ENCODE measurements at regions not wholly inside any gene's neighbourhood (a gene's known extent, or its start where the extent isn't known, plus 50 kb on each side); places are given as distances from the start of the nearest gene placed in this dataset.

- H3K9me3 ChIP-seq = no peaks in the 10 kb centered on the region
- TF ChIP-seq CTCF (IDR thresholded peaks at IDR 0.05) (peak in 1 of 4 experiments; percentile 17), POLR2A (IDR thresholded peaks at IDR 0.05) (no peak)
- H3K36me3 ChIP-seq = no peaks in the 10 kb centered on the region
- DNase-seq = no peak
- WGBS, 2 donors = 81% methylated on average over 1 of the region's 1 CpG
- no peaks in the 10 kb centered on the region for H3K4me1 ChIP-seq
- H3K27me3 ChIP-seq = no peaks in the 10 kb centered on the region
- intact Hi-C loops (cut with DNase I) = loop anchor here (5.0 to 10.0 kb wide), 2 partner anchors 118 to 270 kb away; partner anchors contain the start of gene SPRY1
- no peak overlapping the region for H3K4me3 ChIP-seq
- H3K27ac ChIP-seq = no peak overlapping the region
Measured at GRCh38 chr4:123127218-123127617, 204.8 kb upstream of the NUDT6 start.

- no peaks in the 10 kb centered on the region for H3K27me3 ChIP-seq
- H3K9me3 ChIP-seq = no peaks in the 10 kb centered on the region
- H3K4me3 ChIP-seq = no peak overlapping the region
- 82 to 87% methylated on average over 2 of the region's 2 CpGs for WGBS, 2 donors
- TF ChIP-seq CTCF (IDR thresholded peaks at IDR 0.05) = no peak
- TF ChIP-seq EP300 (IDR thresholded peaks at IDR 0.05) = no peak
- TF ChIP-seq POLR2AphosphoS5 (IDR thresholded peaks at IDR 0.05) = no peak
- no peak for TF ChIP-seq POLR2A (IDR thresholded peaks at IDR 0.05)
- H3K27ac ChIP-seq = no peak overlapping the region
- DNase-seq = no peak
- no peaks in the 10 kb centered on the region for H3K4me1 ChIP-seq
- intact Hi-C loops (cut with DNase I) = loop anchor here (5.0 to 10.0 kb wide), 2 partner anchors 117 to 269 kb away; partner anchors contain the start of gene SPRY1
- no peaks in the 10 kb centered on the region for H3K36me3 ChIP-seq
Measured at GRCh38 chr4:123127875-123128274, 205.5 kb upstream of the NUDT6 start.

GRCh38 chr4:123133397-123134050 lies 211.1 kb upstream of the NUDT6 start:
- 56 to 75% methylated on average over 4 of the region's 4 CpGs for WGBS, 2 donors
- DNase-seq = no peak
- H3K4me3 ChIP-seq = no peak overlapping the region

GRCh38 chr4:123144616-123145015 lies 222.2 kb upstream of the NUDT6 start:
- Histone ChIP-seq H3K27me3 (no peaks in the 10 kb centered on the region), H3K4me3 (no peak overlapping the region), H3K4me1 (no peaks in the 10 kb centered on the region), H3K9me3 (no peaks in the 10 kb centered on the region), H3K36me3 (no peaks in the 10 kb centered on the region), H3K27ac (no peak overlapping the region)
- no peak for DNase-seq
- TF ChIP-seq CTCF (IDR thresholded peaks at IDR 0.05) (no peak), POLR2A (IDR thresholded peaks at IDR 0.05) (no peak), EP300 (IDR thresholded peaks at IDR 0.05) (no peak), POLR2AphosphoS5 (IDR thresholded peaks at IDR 0.05) (no peak)
- intact Hi-C loops (cut with DNase I) = no loop called here

More at GRCh38 chr4:123133397-123134050, 211.1 kb upstream of the NUDT6 start:
- no peak for TF ChIP-seq POLR2A (IDR thresholded peaks at IDR 0.05)
- TF ChIP-seq POLR2AphosphoS5 (IDR thresholded peaks at IDR 0.05) = no peak
- TF ChIP-seq EP300 (IDR thresholded peaks at IDR 0.05) = no peak
- no peak for TF ChIP-seq CTCF (IDR thresholded peaks at IDR 0.05)
- Histone ChIP-seq H3K36me3 (no peaks in the 10 kb centered on the region), H3K4me1 (no peaks in the 10 kb centered on the region), H3K9me3 (no peaks in the 10 kb centered on the region), H3K27me3 (no peaks in the 10 kb centered on the region), H3K27ac (no peak overlapping the region)
- intact Hi-C loops (cut with DNase I) = no loop called here

GRCh38 chr4:123158576-123158975 lies 236.2 kb upstream of the NUDT6 start:
- H3K4me1 ChIP-seq = no peaks in the 10 kb centered on the region
- 43 to 73% methylated on average over 3 of the region's 3 CpGs for WGBS, 2 donors
- no peak overlapping the region for H3K4me3 ChIP-seq
- H3K36me3 ChIP-seq = no peaks in the 10 kb centered on the region
- intact Hi-C loops (cut with DNase I) = no loop called here
- no peaks in the 10 kb centered on the region for H3K27me3 ChIP-seq
- no peak for DNase-seq
- no peak overlapping the region for H3K27ac ChIP-seq
- TF ChIP-seq POLR2AphosphoS5 (IDR thresholded peaks at IDR 0.05) = no peak
- no peak for TF ChIP-seq EP300 (IDR thresholded peaks at IDR 0.05)
- no peak for TF ChIP-seq CTCF (IDR thresholded peaks at IDR 0.05)
- no peak for TF ChIP-seq POLR2A (IDR thresholded peaks at IDR 0.05)
- no peaks in the 10 kb centered on the region for H3K9me3 ChIP-seq
